ENCODE measurements at regions not wholly inside any gene's neighbourhood (a gene's known extent, or its start where the extent isn't known, plus 50 kb on each side); places are given as distances from the start of the nearest gene placed in this dataset.

DNA sequence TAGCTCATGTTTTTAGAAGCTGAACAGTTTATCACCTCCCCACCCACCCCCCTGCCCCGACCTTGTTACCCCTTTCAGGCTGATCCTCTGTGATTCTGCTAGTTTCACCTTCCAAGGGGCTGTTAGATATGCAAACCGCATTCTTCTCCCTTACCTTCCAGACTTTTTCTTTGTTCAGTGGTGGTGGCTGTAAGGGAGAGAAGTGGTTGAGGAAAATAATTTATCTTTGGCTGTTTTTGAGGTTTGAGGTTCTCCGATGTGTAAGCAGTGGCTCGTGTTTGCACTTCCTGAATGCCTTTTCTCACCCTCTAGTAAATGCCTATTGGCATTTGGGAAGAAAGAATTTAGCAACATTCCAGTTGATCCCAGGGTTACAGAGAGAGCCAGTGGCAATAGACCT lies 69.4 kb upstream of the KCNG1 start:
- TF ChIP-seq MYC (IDR thresholded peaks at IDR 0.05; ENCODE audit: low read depth, low read length): no peak
- TF ChIP-seq, protein P1, sequence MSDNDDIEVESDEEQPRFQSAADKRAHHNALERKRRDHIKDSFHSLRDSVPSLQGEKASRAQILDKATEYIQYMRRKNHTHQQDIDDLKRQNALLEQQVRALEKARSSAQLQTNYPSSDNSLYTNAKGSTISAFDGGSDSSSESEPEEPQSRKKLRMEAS (IDR thresholded peaks at IDR 0.05; ENCODE audit: insufficient read depth, insufficient read length): no peak
- TF ChIP-seq CTCF (IDR thresholded peaks at IDR 0.05; ENCODE audit: extremely low read depth in 1 of 2, insufficient read depth in 1 of 2, low read depth in 1 of 2, low read length in 2 of 2): no peak
